Caco-2 (cell line): ENCODE measurements at regions not wholly inside any gene's neighbourhood (a gene's known extent, or its start where the extent isn't known, plus 50 kb on each side); places are given as distances from the start of the nearest gene placed in this dataset.

ENCODE experiments used
- BruUV-seq: library from RNA; stranded (reverse); fragments of 400-500 nt; replicated peaks from 2 replicates; lab custom pipeline; 2021; lab: Mats Ljungman, UMichigan
- CTCF ChIA-PET: fragments of 300-600 bp; sonication (Branson Sonifier 250); formaldehyde crosslinking; loops from one replicate; lab custom pipeline; 2022; ENCODE audit warnings: antibody characterized with exemption; lab: Charles Lee
- POLR2A ChIA-PET: fragments of 300-600 bp; sonication (Branson Sonifier 250); formaldehyde crosslinking; loops from one replicate; lab custom pipeline; 2022; ENCODE audit warnings: antibody characterized with exemption; lab: Charles Lee
- DNase-seq, 2 experiments: peaks; one replicate each; pipeline versions ENCODE4 v3.0.0 to v3.0.0-alpha.2; 2020 to 2022
- H3K27me3 ChIP-seq: replicated peaks from 2 replicates; pipeline ENCODE4 v1.6.0; 2011; ENCODE audit warnings: low read length; ENCODE audit not compliant: control insufficient read depth, insufficient read depth
- H3K36me3 ChIP-seq: 2 replicates; pipeline ENCODE4 v1.5.1; 2011; ENCODE audit warnings: low read length; ENCODE audit not compliant: control insufficient read depth, insufficient read depth
- H3K4me1 ChIP-seq: fragments of 250-450 bp; sonication (Bioruptor Pico); 2 replicates; pipeline ENCODE4 v1.5.1; 2020; ENCODE audit warnings: mild to moderate bottlenecking
- H3K4me3 ChIP-seq: 2 replicates; pipeline ENCODE4 v1.5.1; 2011; ENCODE audit warnings: low read depth, mild to moderate bottlenecking, control low read depth, low read length
- H3K9me3 ChIP-seq: fragments of 250-450 bp; sonication (Bioruptor Pico); 2 replicates; pipeline ENCODE4 v1.5.1; 2020; ENCODE audit warnings: mild to moderate bottlenecking, moderate library complexity
- H3K27ac Mint-ChIP-seq: one replicate; pipeline ENCODE4 v1.8.0; 2022; ENCODE audit warnings: mixed read lengths; ENCODE audit not compliant: unreplicated experiment
- H3K27me3 Mint-ChIP-seq: one replicate; pipeline ENCODE4 v1.8.0; 2022; ENCODE audit warnings: mixed read lengths; ENCODE audit not compliant: insufficient read depth, unreplicated experiment
- H3K36me3 Mint-ChIP-seq: one replicate; pipeline ENCODE4 v1.8.0; 2022; ENCODE audit warnings: mild to moderate bottlenecking, mixed read lengths; ENCODE audit not compliant: insufficient read depth, unreplicated experiment
- H3K4me1 Mint-ChIP-seq: one replicate; pipeline ENCODE4 v1.8.0; 2022; ENCODE audit warnings: low read depth, mixed read lengths; ENCODE audit not compliant: unreplicated experiment
- H3K4me3 Mint-ChIP-seq: one replicate; pipeline ENCODE4 v1.8.0; 2022; ENCODE audit warnings: mild to moderate bottlenecking, moderate library complexity, mixed read lengths; ENCODE audit not compliant: unreplicated experiment
- H3K9me3 Mint-ChIP-seq: one replicate; pipeline ENCODE4 v1.8.0; 2022; ENCODE audit warnings: mixed read lengths; ENCODE audit not compliant: unreplicated experiment
- intact Hi-C: fragments of 100-400 bp; cut with micrococcal nuclease; formaldehyde crosslinking; loops from one replicate; pipeline ENCODE4 v1.10.0; 2022; ENCODE audit not compliant: unreplicated experiment
- TF ChIP-seq, protein P1 (sequence below), 2 experiments: fragments of 200-600 bp in 1 of 2; IDR thresholded peaks; 1 replicate in 1 of 2; 2 replicates in 1 of 2; pipeline versions ENCODE4 v1.5.1 to v1.8.0; 2011 to 2022; ENCODE audit warnings: antibody characterized with exemption in 1 of 2, control low read depth in 1 of 2, inconsistent platforms in 1 of 2, low read depth in 1 of 2, low read length in 1 of 2, mild to moderate bottlenecking in 1 of 2, moderate library complexity in 1 of 2; ENCODE audit not compliant: insufficient read depth in 1 of 2, severe bottlenecking in 1 of 2, unreplicated experiment in 1 of 2

GRCh38 chr18:70558371-70558770 is 269.5 kb downstream of the SOCS6 start:
- no peak for DNase-seq
- Histone ChIP-seq H3K9me3 (no peaks in the 10 kb centered on the region), H3K4me3 (no peak overlapping the region), H3K36me3 (no peaks in the 10 kb centered on the region), H3K27me3 (no peaks in the 10 kb centered on the region), H3K4me1 (no peaks in the 10 kb centered on the region)
- Mint-ChIP-seq H3K27me3 (no peaks in the 10 kb centered on the region), H3K4me1 (no peaks in the 10 kb centered on the region), H3K27ac (no peak overlapping the region), H3K9me3 (no peaks in the 10 kb centered on the region), H3K4me3 (no peak overlapping the region), H3K36me3 (no peaks in the 10 kb centered on the region)
- ChIA-PET POLR2A (no interaction called here), CTCF (no interaction called here)
- no TSS peak for BruUV-seq
- TF ChIP-seq, protein P1, sequence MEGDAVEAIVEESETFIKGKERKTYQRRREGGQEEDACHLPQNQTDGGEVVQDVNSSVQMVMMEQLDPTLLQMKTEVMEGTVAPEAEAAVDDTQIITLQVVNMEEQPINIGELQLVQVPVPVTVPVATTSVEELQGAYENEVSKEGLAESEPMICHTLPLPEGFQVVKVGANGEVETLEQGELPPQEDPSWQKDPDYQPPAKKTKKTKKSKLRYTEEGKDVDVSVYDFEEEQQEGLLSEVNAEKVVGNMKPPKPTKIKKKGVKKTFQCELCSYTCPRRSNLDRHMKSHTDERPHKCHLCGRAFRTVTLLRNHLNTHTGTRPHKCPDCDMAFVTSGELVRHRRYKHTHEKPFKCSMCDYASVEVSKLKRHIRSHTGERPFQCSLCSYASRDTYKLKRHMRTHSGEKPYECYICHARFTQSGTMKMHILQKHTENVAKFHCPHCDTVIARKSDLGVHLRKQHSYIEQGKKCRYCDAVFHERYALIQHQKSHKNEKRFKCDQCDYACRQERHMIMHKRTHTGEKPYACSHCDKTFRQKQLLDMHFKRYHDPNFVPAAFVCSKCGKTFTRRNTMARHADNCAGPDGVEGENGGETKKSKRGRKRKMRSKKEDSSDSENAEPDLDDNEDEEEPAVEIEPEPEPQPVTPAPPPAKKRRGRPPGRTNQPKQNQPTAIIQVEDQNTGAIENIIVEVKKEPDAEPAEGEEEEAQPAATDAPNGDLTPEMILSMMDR (IDR thresholded peaks at IDR 0.05; ENCODE audit: insufficient read depth in 1 of 2, low read depth in 1 of 2, low read length in 1 of 2, severe bottlenecking in 1 of 2, unreplicated experiment in 1 of 2): no peak
- intact Hi-C loops: no loop called here

DNA sequence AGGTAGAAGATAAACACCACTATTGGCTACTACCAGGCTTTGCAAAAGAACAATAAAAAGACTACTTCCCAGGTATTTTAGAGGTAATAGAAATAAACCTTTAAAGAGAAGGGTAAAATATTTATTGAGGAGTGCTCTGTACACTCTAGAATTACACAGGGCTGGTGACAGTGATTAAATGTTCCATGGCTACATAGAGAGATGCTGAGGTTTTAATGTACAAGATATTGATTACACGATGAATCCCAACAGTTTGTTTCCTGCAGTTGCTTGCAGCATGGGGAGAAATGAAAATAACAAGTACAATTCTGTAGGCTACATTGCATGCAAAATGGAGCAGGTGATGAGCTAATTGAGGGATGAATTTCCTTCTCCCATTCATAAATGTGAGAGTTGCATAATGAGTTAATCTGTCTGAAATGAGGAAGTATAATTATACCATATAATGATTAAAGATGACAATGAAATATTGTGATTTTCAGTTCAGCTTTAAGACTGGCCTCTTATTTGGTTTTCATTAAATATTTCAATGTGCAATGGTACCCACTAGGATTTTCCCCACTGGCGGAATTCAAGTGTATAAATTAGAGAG is 266.1 kb downstream of the SOCS6 start:
- H3K9me3 ChIP-seq: no peaks in the 10 kb centered on the region
- no peaks in the 10 kb centered on the region for H3K27me3 ChIP-seq
- no peaks in the 10 kb centered on the region for H3K9me3 Mint-ChIP-seq
- POLR2A ChIA-PET: no interaction called here
- H3K4me3 Mint-ChIP-seq: no peak overlapping the region
- intact Hi-C loops: no loop called here
- H3K27ac Mint-ChIP-seq: no peak overlapping the region
- H3K36me3 ChIP-seq: no peaks in the 10 kb centered on the region
- BruUV-seq: no TSS peak
- no peak overlapping the region for H3K4me3 ChIP-seq
- CTCF ChIA-PET: no interaction called here
- H3K4me1 Mint-ChIP-seq: no peaks in the 10 kb centered on the region
- H3K4me1 ChIP-seq: no peaks in the 10 kb centered on the region
- no peaks in the 10 kb centered on the region for H3K36me3 Mint-ChIP-seq
- DNase-seq: no peak
- H3K27me3 Mint-ChIP-seq: no peaks in the 10 kb centered on the region
- TF ChIP-seq, protein P1 (IDR thresholded peaks at IDR 0.05; ENCODE audit: insufficient read depth in 1 of 2, low read depth in 1 of 2, low read length in 1 of 2, severe bottlenecking in 1 of 2, unreplicated experiment in 1 of 2): no peak

DNA sequence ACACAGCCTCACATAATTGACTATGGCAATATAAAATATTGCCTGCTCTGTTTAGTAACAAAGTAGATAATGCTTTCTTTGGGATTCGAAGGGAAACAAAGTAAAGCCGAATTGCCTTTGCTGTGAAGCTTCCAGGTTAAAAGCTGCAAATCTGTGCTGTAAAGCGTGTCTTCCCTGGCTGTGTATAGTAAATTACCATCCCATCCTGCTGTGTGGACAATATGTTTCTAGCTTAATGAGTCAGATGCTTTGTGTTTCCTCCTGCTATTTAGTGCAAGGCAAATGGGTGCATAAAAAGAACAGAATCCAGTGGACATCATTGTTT is 265.1 kb downstream of the SOCS6 start:
- ChIA-PET CTCF (no interaction called here), POLR2A (no interaction called here)
- no peaks in the 10 kb centered on the region for H3K27me3 Mint-ChIP-seq
- Histone ChIP-seq H3K9me3 (no peaks in the 10 kb centered on the region), H3K36me3 (no peaks in the 10 kb centered on the region), H3K27me3 (no peaks in the 10 kb centered on the region), H3K4me1 (no peaks in the 10 kb centered on the region), H3K4me3 (no peak overlapping the region)
- H3K4me3 Mint-ChIP-seq: no peak overlapping the region
- no peaks in the 10 kb centered on the region for H3K9me3 Mint-ChIP-seq
- no peaks in the 10 kb centered on the region for H3K36me3 Mint-ChIP-seq
- no TSS peak for BruUV-seq
- intact Hi-C loops: no loop called here
- H3K4me1 Mint-ChIP-seq: no peaks in the 10 kb centered on the region
- DNase-seq: no peak
- TF ChIP-seq, protein P1 (IDR thresholded peaks at IDR 0.05; ENCODE audit: insufficient read depth in 1 of 2, low read depth in 1 of 2, low read length in 1 of 2, severe bottlenecking in 1 of 2, unreplicated experiment in 1 of 2): no peak
- no peak overlapping the region for H3K27ac Mint-ChIP-seq
